GM12875 (cell line): ENCODE measurements at regions not wholly inside any gene's neighbourhood (a gene's known extent, or its start where the extent isn't known, plus 50 kb on each side); places are given as distances from the start of the nearest gene placed in this dataset.

Source experiments
- H3K4me3 ChIP-seq: one replicate; pipeline ENCODE4 v1.5.1; 2011; ENCODE audit warnings: low read depth, low read length, control low read depth
- TF ChIP-seq, protein P1 (sequence below): IDR thresholded peaks from 2 replicates; pipeline ENCODE4 v1.5.1; 2011; ENCODE audit warnings: low read depth, mild to moderate bottlenecking, control low read depth, inconsistent platforms, low read length, moderate library complexity, borderline replicate concordance; ENCODE audit not compliant: insufficient read depth

DNA sequence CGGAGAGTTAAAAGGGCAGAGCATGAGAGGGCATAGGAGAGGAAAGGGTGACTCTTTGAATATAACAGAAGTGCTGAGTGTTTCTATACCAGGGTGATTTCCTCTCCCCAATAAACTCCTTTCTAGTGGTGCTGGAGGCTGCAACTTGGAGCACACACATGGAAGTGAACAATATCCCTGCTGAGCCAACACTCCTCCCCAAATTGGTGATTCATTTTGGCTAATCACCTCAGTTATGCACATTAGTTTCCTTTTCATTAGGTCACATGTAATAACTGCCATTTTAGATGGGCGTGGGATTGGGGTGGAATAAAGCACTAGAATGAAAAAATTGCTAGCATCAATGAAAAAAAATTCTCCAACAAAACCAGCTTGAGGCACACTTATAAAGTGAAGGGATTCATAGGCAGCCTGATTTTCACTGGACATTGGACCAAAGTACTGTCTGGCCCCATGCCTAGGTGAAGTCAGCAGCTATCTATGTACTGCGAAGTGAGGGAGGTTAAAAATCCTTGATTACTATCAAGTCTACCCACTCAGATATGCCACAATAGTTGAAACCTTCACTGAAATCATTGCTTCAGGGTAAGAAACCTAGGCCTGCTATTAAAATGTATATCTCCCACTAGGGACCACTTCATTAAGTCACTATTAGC lies 174.0 kb downstream of the GLUD2 start:
- TF ChIP-seq, protein P1, sequence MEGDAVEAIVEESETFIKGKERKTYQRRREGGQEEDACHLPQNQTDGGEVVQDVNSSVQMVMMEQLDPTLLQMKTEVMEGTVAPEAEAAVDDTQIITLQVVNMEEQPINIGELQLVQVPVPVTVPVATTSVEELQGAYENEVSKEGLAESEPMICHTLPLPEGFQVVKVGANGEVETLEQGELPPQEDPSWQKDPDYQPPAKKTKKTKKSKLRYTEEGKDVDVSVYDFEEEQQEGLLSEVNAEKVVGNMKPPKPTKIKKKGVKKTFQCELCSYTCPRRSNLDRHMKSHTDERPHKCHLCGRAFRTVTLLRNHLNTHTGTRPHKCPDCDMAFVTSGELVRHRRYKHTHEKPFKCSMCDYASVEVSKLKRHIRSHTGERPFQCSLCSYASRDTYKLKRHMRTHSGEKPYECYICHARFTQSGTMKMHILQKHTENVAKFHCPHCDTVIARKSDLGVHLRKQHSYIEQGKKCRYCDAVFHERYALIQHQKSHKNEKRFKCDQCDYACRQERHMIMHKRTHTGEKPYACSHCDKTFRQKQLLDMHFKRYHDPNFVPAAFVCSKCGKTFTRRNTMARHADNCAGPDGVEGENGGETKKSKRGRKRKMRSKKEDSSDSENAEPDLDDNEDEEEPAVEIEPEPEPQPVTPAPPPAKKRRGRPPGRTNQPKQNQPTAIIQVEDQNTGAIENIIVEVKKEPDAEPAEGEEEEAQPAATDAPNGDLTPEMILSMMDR = no peak
- no peak overlapping the region for H3K4me3 ChIP-seq

DNA sequence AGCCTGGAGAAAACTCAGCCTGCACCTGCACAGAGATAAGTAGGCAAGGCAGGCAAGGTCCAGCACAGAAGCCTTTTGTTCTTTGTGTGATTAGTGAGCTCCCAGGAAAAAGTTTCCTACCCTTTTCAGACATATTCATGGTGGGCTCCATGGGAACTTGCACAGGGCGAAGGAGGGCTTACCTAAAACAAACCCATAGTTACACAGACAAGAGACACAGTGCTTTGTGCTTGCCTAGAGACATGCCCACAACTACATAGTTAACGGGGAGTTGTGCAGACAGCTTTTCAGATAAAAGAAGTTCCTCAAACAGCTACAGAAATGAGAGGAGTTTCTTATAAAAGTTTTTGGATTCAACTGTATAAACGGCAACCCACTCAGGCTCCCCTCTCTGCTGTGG lies 180.5 kb downstream of the GLUD2 start:
- TF ChIP-seq, protein P1 = no peak
- H3K4me3 ChIP-seq = no peak overlapping the region

GRCh38 chrX:121231566-121232358 lies 184.4 kb downstream of the GLUD2 start:
- TF ChIP-seq, protein P1 = no peak
- H3K4me3 ChIP-seq = no peak overlapping the region

DNA sequence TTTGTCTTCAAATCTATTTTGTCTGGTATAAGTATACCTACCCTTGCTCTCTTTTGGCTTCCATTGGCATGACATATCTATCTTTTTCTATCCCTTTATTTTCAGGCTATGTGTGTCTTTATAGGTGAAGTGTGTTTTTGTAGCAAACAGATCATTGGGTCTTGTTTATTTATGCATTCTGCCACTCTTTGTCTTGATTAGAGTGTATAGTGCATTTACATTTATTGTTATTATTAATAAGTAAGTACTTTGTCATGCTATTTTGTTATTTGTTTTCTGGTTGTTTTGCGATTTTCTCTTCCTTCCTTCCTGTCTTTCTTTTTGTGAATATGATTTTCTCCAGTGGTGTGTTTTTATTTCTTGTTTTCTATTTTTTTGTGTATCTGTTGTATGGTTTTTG lies 188.6 kb downstream of the GLUD2 start:
- H3K4me3 ChIP-seq = no peak overlapping the region
- TF ChIP-seq, protein P1 = no peak

- TF ChIP-seq, protein P1 = no peak
- H3K4me3 ChIP-seq = no peak overlapping the region
Observed at GRCh38 chrX:121238093-121238492, 190.7 kb downstream of the GLUD2 start.

DNA sequence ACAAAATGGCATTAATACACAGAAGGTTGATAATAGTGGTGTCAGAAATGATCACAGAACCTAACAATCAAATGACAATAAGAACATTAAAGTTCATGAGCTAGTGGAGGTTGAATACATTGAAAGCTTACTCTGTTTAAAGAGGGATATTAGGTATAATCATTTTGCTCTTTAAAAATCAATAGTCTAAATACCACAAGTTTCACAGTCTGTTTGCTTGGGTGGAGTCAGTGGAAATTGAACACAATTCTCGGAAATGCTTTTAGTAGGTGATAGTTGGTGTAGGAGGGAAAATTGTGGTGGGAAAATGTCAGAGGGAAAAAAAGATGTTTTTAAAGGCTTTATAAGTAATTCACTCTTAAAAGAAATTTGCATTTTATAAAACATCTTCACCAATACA lies 197.1 kb downstream of the GLUD2 start:
- TF ChIP-seq, protein P1 = no peak
- H3K4me3 ChIP-seq = no peak overlapping the region

- H3K4me3 ChIP-seq = no peak overlapping the region
- TF ChIP-seq, protein P1 = no peak
Observed at GRCh38 chrX:121245763-121246162, 198.4 kb downstream of the GLUD2 start.
